ENCODE measurements at regions not wholly inside any gene's neighbourhood (a gene's known extent, or its start where the extent isn't known, plus 50 kb on each side); places are given as distances from the start of the nearest gene placed in this dataset.
"Not testable (repeated sequence)": the region's sequence is repeated elsewhere in the genome, so short reads cannot be mapped to it uniquely, and the experiment has no call there.

DNA sequence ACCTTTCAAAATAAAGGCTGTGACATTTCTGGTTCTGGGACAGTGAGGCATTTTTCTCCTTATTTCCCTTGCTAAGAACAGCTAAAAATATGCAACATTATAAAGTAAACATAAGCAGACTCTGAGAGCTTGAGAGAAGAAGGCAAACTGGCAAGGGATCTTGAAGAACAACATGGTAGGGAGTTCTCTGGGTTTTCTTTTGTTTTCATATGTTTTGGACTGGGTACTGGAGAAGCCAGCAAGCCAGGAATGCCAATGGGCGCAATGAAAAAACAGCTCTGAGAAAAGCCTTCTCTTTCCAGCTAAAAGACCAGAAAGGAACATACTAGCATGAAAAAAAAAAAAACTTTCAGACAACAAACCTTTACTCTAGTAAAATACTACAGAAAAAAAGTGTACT is 351.4 kb upstream of the HS6ST1 start:
- DNase-seq: no peak

- DNase-seq: not testable (repeated sequence)
These were observed 353.5 kb upstream of the HS6ST1 start for GRCh38 chr2:128671981-128672757.

DNA sequence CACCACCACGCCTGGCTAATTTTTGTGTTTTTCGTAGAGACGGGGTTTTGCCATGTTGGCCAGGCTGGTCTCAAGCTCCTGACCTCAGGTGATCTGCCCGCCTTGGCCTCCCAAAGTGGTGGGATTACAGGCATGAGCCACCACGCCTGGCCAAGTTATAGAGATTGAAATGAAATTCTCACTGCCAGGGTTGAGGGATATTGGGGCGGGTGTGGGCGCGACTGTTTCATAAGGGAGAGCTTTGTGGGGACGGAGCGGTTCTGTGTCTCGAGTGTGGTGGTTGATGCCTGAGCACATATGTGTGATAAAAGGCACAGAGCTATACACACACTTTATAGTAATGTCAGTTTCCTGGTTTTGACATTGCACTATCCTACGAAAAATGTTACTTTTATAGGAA is 361.0 kb upstream of the HS6ST1 start:
- not testable (repeated sequence) for DNase-seq

- no peak for DNase-seq
These were observed 362.8 kb upstream of the HS6ST1 start for GRCh38 chr2:128681507-128681906.

DNA sequence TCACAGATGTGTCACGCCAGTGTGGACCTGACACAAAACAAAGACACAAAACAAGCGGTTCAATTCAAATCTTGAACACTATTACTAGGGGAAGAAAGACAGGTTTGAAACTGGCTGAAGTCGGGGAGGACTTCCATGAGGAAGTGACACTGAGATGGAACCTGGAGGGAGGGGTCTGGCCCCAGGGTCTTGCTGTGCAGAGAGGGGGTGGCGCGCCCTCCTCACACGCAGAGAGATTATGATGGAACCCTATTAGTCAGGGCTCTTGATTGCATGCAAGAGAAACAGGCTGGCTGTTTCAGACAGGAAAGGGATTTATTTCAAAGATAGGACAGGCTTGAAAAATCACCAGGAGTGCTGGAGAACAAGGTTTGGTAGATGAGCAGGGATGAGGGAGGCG is 363.6 kb upstream of the HS6ST1 start:
- no peak for DNase-seq

DNA sequence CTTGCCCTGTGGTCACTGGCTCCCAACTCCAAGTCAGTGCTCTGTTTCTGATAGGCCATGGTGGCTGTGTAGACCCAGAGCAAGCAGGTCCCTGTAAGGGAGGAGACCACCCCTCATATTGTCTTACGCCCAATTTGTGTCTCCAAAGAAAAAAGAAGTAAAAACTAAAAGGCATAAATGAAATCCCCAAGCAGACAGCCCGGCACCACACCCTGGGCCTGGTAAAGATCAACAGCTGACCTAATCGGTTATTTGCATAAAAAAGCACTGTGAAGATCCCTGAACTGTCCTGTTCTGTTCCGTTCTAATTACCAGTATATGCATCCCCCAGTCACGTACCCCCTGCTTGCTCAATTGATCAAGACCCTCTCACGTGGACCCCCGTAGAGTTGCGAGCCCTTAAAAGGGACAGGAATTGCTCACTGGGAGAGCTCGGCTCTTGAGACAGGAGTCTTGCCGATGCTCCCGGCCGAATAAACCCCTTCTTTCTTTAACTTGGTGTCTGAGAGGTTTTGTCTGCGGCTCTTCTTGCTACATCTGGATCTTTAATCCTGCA is 364.1 kb upstream of the HS6ST1 start:
- DNase-seq: no peak

DNA sequence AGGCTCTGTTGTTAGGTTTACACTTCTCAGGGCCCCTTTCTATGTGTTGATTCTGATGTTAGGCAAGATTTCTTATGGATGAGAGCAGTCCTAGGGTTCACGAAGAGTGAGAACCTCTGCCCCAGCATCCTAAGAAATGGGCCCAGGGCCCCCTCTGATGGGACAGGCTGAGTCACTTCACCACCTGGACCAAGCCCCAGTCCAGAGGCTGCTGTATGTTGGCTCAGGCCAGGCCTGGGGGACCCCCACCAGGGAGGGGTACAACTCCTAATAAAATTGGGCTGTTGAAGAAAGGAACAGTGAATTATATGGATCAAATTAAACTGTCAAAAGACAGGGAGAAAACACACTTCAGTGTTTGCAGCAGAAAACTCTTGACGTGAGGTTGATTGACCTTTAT is 365.9 kb upstream of the HS6ST1 start:
- no peak for DNase-seq

- no peak for DNase-seq
These were observed 367.3 kb upstream of the HS6ST1 start for GRCh38 chr2:128685841-128686496.

DNA sequence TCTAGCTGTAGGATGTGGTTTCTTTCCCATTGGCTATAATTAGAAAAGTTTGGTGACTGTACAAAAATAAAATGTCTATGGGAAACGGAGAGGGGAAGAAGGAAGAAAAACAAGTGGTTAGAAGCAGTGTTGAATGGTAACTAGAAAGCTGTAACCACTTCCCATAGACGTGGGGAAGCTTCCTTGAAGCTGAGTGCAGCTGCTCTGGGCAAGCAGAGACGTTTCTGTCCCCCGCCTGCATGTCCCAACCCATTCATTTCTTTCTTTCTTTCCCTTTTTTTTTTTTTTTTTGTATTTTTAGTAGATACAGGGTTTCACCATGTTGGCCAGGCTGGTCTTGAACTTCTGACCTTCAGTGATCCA is 367.8 kb upstream of the HS6ST1 start:
- no peak for DNase-seq

DNA sequence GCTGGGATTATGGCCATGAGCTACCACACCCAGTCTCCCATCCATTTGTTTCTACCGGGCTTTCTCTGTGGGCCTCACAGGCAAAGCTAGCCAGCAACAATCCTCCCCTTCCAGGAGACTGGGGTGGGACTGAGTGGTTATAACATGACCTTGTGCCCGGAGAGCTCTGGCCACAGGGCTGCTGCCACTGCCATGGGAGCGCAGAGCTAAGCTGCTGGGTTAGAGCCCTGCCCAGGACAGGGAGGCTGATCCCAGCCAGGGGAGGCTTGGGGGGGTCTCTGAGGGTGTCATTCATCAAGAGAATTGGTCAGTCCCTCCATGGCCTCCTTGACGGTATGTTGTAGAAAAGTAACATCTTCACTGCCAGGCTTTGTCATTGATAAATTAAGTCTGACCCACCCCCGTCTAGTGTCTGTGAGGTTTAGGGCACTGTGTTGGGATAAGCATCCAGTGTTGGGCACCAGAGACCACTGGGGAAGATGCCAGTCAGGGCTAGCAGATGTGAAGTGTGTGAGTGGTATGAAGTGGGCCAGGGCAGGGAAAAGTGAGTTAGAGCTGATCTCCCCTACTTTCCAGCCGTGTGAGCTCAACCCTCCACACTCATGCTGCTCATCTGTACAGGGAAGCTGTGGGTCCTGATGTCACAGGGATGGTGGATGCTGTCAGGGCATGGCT is 368.4 kb upstream of the HS6ST1 start:
- no peak for DNase-seq

DNA sequence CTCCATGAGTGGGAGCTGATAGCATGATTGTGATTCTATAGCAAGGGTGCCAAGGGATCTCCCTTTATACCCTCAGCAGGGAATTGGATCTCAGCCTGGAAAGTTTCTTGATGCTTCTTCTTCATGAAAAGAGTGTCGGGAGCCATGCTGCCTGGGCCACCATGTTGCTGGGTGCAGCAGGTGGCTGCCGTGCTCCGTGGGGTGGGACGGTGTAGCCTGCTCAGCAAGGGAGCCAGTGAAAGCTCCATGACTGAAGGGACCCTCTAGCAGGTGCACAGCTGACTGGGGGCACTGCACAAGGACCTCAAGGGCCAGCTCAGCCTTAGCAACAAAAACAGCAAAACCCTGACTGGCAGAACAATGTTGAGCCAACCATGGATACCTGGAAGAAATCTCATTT is 368.9 kb upstream of the HS6ST1 start:
- no peak for DNase-seq

DNA sequence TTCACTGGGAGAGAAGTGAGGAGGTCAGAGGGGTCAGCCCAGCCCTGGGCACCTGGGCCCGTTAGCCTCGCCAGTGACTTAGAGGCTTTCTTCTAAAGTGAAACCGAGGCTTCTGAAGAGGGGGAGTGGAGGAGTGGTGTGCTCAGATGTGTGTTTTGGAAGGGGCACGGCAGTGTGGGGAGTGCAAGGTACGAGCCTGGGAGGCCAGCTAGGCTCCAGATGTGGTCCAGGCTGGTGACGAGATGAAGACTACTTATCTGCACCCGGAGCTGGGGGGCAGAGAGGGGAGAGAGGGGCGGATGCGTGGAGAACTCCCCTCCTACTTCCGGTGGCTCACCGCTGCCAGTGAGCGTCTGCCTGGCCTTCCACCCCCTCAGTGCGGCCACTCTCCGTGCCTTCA is 371.3 kb upstream of the HS6ST1 start:
- DNase-seq: no peak

DNA sequence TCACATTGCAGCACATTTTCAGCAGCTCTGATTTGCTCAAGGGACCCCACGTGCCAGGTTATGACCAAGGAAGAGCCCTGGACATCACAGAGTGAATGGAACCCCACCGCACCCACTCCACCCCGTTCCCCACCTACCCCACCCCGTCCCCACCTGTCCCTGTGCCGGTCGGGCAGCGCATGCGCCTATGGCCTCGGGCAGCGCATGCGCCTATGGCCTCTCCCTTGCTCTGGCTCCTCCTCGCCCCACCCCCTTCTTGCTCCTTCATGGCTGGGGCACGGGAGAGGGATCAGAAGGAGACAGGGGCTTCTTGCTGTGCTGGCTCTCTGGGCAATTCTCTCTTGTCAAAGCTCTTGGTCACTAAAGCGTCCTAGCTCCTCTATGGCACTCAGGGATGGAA is 371.8 kb upstream of the HS6ST1 start:
- DNase-seq: no peak

DNA sequence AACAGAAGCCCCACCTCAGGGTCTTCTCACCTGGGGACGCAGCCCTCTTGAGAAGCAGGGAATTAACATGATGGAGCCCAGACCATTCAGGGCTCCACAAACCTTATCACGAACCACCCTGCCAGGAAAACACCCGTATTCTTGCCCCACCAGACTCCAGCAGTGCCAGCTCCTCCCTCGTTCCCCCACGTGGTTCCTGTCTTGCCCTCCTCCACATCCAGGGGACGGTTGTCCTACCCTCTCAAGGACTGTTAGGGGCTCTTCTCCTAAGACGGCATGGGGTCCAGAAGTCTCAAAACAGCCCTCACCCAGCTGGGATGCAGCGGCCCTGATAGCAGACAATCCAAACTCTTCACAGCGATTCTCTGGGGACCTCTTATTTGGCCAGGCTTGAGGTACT is 372.2 kb upstream of the HS6ST1 start:
- no peak for DNase-seq

DNA sequence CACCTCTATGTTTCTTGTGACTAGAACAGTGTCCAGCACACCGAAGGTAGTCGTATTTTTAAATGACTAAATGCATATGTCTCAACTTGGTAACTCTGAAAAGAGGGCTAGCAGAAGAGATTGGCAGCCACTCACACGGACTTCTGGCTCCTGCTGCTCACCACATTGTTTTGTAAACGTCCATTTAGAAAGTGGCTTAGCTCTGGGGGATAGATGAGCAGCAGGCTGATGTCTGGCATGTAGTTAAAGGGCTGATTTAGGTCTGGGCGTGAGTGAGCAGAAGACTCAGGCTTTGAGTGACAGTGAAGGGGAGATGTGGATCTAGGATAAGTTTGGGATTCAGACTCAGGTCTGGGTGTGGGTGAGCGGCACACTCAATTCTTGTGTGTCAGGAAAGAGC is 372.9 kb upstream of the HS6ST1 start:
- DNase-seq: no peak

DNA sequence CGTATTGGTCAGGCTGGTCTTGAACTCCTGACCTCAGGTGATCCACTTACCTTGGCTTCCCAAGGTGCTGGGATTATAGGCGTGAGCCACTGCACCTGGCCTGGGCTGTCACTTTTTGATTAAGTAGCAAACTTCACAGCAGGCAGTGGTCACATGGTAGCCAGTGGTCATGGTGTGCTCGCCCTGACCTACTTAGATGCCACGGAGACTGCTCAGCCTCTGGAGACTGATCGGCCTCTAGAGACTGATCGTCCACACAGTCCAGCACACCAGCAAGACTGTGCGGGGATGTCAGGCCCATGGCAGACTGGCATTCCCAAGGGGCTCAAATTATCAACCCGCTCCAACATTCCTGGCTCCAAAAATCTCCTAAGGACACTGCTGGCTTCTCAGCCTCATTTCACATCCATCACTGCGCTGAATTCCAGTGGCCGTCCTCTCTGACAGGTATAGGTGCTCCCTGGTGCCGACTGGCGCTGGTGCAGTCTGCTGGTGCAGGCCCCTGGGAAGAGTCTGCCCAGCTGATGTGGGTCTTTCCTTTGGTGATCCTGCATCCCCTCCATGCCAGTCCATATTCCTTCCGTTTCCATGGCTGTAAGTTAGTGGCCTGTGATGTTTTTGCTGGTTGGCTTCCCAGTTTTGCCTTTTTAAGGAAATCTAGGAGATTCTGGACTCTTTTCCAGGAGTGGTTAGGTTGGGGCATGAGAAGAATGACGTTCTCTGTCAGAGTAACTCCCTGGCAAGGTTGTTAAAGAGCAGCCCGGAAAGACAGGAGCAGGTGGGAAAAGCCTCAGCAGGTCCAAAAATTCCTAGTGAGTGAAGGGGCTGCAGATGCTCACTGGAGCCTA is 374.5 kb upstream of the HS6ST1 start:
- no peak for DNase-seq

DNA sequence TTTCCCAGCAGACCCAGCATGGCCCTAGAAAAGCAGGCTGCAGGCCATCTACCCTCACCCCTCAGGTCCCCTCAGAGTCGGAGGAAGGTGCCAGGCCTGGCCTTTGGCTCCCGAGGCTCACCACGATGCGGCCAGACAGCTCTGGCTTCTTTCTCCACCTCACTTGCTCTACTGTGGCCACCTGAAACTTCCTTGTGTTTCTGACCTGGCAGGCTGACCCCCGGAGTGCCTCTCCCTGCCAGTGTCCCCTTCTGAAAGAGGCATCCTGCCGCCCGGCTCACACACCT is 375.0 kb upstream of the HS6ST1 start:
- DNase-seq: no peak

DNA sequence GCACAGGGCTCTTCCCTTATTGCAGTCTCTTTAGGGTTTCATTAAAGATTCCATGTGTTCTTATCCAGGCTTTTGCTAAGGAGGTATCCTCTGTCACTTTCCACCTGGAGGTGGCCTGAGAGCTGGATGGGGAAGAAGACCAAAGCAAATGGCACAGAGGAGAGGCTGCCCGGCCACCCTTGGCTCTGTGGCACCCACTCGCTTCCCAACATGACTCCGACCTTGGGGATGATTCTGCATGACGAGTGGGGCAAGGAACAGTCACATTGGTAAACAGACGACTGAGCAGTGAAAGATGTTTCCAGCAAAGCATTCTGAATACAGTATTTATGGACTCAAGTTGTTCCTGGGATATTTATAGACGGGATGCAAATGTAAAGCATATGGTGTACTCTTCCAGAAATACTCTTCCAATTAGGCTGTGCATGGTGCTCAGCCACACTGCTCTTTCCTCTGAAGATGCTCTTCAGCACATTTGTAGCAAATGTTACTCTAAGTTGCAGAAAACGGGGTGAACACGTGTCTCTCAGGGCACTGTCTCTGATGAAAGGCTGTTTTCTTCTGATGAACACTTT is 377.1 kb upstream of the HS6ST1 start:
- no peak for DNase-seq

DNA sequence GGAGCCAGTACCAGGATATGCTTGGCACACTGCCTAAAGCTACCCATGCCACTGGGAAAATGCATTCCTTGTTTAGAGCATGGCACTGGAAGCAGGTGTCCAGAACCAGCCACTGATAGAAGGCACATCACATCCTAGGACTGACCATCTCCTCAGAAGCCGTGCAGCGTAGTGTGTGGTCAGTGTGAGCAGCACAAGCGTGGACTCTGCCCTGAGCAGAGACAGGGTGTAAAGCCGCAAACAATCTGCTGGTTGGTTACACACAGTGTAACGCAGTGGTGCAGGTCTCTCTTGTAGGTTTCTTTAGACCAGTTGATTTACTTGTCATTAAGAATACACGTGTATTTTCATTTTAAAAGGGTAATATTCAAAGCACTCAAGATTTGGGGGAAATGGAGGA is 377.8 kb upstream of the HS6ST1 start:
- DNase-seq: no peak

GRCh38 chr2:128701418-128701817 is 382.8 kb upstream of the HS6ST1 start:
- no peak for DNase-seq

DNA sequence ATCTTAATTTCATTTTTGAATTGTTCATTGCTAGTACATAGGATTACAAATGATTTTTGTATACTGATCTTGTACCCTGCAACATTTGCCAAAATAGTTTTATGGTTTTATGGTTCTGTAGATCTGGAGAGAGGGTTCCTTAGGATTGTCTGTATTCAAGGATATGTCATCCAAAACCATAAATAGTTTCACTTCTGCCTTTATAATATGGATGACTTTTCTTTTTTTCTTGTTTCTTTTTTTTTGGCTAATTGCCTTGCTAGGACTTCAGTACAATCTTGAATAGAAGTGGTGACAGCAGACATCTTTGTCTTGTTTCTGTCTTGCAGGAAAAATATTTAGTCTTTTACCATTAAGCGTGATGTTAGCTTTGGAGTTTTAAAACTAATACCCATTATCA is 383.9 kb upstream of the HS6ST1 start:
- DNase-seq: no peak

DNA sequence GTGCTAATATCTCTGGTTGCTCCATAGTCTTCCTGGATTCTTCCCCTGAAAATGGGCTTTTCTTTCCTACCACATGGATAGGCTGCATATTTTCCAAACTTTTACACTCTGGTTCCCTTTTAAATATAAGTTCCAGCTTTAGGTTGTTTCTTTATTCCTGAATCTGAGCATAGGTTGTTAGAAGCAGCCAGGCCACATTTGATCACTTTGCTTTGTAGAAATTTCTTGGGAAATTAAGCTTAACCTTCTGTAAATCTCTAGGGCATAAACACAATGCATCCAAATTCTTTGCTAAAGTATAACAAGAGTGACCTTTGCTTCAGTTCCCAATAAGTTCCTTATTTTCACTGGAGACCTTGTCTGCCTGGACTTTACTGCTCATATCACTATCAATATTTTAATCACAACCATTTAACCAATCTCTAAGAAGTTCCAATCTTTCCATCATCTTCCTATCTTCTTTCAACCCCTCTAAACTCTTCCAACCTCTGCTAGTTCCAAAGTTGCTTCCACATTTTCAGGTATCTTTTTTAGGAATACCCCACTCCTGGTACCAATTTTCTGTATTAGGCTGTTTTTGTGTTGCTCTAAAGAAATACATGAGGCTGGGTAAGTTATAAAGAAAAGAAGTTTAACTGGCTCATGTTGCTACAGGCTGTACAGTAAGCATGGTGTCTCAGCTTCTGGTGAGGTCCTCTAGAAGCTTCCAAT is 389.6 kb upstream of the HS6ST1 start:
- DNase-seq: no peak

All from CD4-positive, alpha-beta T cell treated with Interferon gamma for 1 hour (primary cell).